GM18867 (cell line): ENCODE measurements at regions not wholly inside any gene's neighbourhood (a gene's known extent, or its start where the extent isn't known, plus 50 kb on each side); places are given as distances from the start of the nearest gene placed in this dataset.

Experiments
- ATAC-seq: cut with Tn5 transposase; IDR thresholded peaks from one replicate; pipeline ENCODE4 v1.9.1; 2021; ENCODE audit warnings: mild to moderate bottlenecking, moderate library complexity; ENCODE audit not compliant: unreplicated experiment

- no peak for ATAC-seq
Observed at GRCh38 chr5:175118700-175119309, 325.2 kb downstream of the DRD1 start.

GRCh38 chr5:175116466-175117048 is 327.4 kb downstream of the DRD1 start:
- no peak for ATAC-seq

- no peak for ATAC-seq
Observed at GRCh38 chr5:175115831-175116230, 328.2 kb downstream of the DRD1 start.

GRCh38 chr5:175113947-175114346 is 330.0 kb downstream of the DRD1 start:
- ATAC-seq: no peak

- ATAC-seq: no peak
Observed at GRCh38 chr5:175109058-175109755, 334.8 kb downstream of the DRD1 start.

- no peak for ATAC-seq
Observed at GRCh38 chr5:175107865-175108264, 336.1 kb downstream of the DRD1 start.

- no peak for ATAC-seq
Observed at GRCh38 chr5:175107028-175107588, 336.9 kb downstream of the DRD1 start.

GRCh38 chr5:175104677-175105076 is 339.3 kb downstream of the DRD1 start:
- no peak for ATAC-seq

- no peak for ATAC-seq
Observed at GRCh38 chr5:175103746-175104145, 340.2 kb downstream of the DRD1 start.

GRCh38 chr5:175102717-175103116 is 341.3 kb downstream of the DRD1 start:
- ATAC-seq: no peak

- ATAC-seq: no peak
Observed at GRCh38 chr5:175098301-175098700, 345.7 kb downstream of the DRD1 start.

GRCh38 chr5:175096469-175097165 is 347.4 kb downstream of the DRD1 start:
- ATAC-seq: no peak

GRCh38 chr5:175094461-175094860 is 349.5 kb downstream of the DRD1 start:
- ATAC-seq: no peak

GRCh38 chr5:175092691-175093090 is 351.3 kb downstream of the DRD1 start:
- no peak for ATAC-seq

- no peak for ATAC-seq
Observed at GRCh38 chr5:175088963-175089362, 355.0 kb downstream of the DRD1 start.

GRCh38 chr5:175082866-175083590 is 358.6 kb downstream of the MSX2 start:
- ATAC-seq: no peak

- no peak for ATAC-seq
Observed at GRCh38 chr5:175082346-175082745, 358.0 kb downstream of the MSX2 start.

GRCh38 chr5:175079707-175080106 is 355.3 kb downstream of the MSX2 start:
- ATAC-seq: no peak

GRCh38 chr5:175070283-175070682 is 345.9 kb downstream of the MSX2 start:
- ATAC-seq: no peak

- no peak for ATAC-seq
Observed at GRCh38 chr5:175060257-175060656, 335.9 kb downstream of the MSX2 start.

GRCh38 chr5:175059687-175060211 is 335.4 kb downstream of the MSX2 start:
- ATAC-seq: no peak
